Liver (tissue), 8 donors: ENCODE measurements at regions not wholly inside any gene's neighbourhood (a gene's known extent, or its start where the extent isn't known, plus 50 kb on each side); places are given as distances from the start of the nearest gene placed in this dataset.

Experiments
- DNase-seq: peaks from one replicate; pipeline ENCODE4 v3.0.0-alpha.2; 2017; ENCODE audit warnings: low spot score
- H3K27ac ChIP-seq, 2 donors: one replicate each; pipeline ENCODE4 v1.7.0; 2013; ENCODE audit warnings: inconsistent platforms in 2 of 2, low read length in 2 of 2, control low read depth in 1 of 2, low read depth in 1 of 2, mild to moderate bottlenecking in 1 of 2
- H3K27me3 ChIP-seq, 4 donors: one replicate each; pipeline versions ENCODE4 v1.6.1 to v1.7.0; 2013; ENCODE audit warnings: low read length in 3 of 4, inconsistent platforms in 1 of 4, mild to moderate bottlenecking in 1 of 4, moderate library complexity in 1 of 4; ENCODE audit not compliant: control insufficient read depth in 4 of 4, insufficient read depth in 4 of 4
- H3K36me3 ChIP-seq, 4 donors: one replicate each; pipeline versions ENCODE4 v1.6.1 to v1.7.0; 2013; ENCODE audit warnings: low read length in 3 of 4, mild to moderate bottlenecking in 3 of 4, low read depth in 1 of 4, moderate library complexity in 1 of 4; ENCODE audit not compliant: control insufficient read depth in 4 of 4, insufficient read depth in 3 of 4
- H3K4me1 ChIP-seq, 4 donors: one replicate each; pipeline versions ENCODE4 v1.6.1 to v1.7.0; 2013; ENCODE audit warnings: low read length in 3 of 4, mild to moderate bottlenecking in 3 of 4, moderate library complexity in 1 of 4; ENCODE audit not compliant: control insufficient read depth in 4 of 4, insufficient read depth in 4 of 4
- H3K4me3 ChIP-seq, 3 donors: one replicate each; pipeline versions ENCODE4 v1.6.1 to v1.7.0; 2013; ENCODE audit warnings: low read length in 3 of 3, control low read depth in 1 of 3, low read depth in 1 of 3, mild to moderate bottlenecking in 1 of 3
- H3K9ac ChIP-seq, 2 donors: one replicate each; pipeline ENCODE4 v1.7.0; 2013; ENCODE audit warnings: low read length in 2 of 2, mild to moderate bottlenecking in 2 of 2, moderate library complexity in 2 of 2, control low read depth in 1 of 2, low read depth in 1 of 2
- H3K9me3 ChIP-seq, 4 donors: one replicate each; pipeline versions ENCODE4 v1.6.1 to v1.7.0; 2013; ENCODE audit warnings: low read length in 3 of 4; ENCODE audit not compliant: control insufficient read depth in 4 of 4
- ATF3 ChIP-seq: IDR thresholded peaks from 2 replicates; pipeline ENCODE4 v1.6.1; 2016; ENCODE audit warnings: antibody characterized with exemption
- CTCF ChIP-seq: fragments of 150-350 bp; IDR thresholded peaks from 2 replicates; pipeline ENCODE4 v1.5.1; 2017; ENCODE audit warnings: improper control_type of control experiment, low read depth, low read length; ENCODE audit not compliant: missing input control
- EGR1 ChIP-seq, 2 donors: IDR thresholded peaks; 2 replicates each; pipeline ENCODE4 v1.6.1; 2016 to 2018; ENCODE audit warnings: antibody characterized with exemption in 2 of 2, low read depth in 2 of 2
- FOXA1 ChIP-seq: IDR thresholded peaks from 2 replicates; pipeline ENCODE4 v1.6.1; 2016; ENCODE audit warnings: antibody characterized with exemption
- FOXA2 ChIP-seq: IDR thresholded peaks from 2 replicates; pipeline ENCODE4 v1.6.1; 2016; ENCODE audit warnings: antibody characterized with exemption
- GABPA ChIP-seq, 2 donors: IDR thresholded peaks in 1 of 2; conservative IDR thresholded peaks in 1 of 2; 2 replicates each; pipeline ENCODE4 v1.6.1; 2016; ENCODE audit warnings: antibody characterized with exemption in 2 of 2, mild to moderate bottlenecking in 1 of 2, moderate library complexity in 1 of 2
- HNF4A ChIP-seq, 2 donors: conservative IDR thresholded peaks; 2 replicates each; pipeline ENCODE4 v1.6.1; 2016; ENCODE audit warnings: antibody characterized with exemption in 2 of 2, mild to moderate bottlenecking in 2 of 2
- HNF4G ChIP-seq: IDR thresholded peaks from 2 replicates; pipeline ENCODE4 v1.6.1; 2016; ENCODE audit warnings: antibody characterized with exemption
- JUND ChIP-seq, 2 donors: IDR thresholded peaks; 2 replicates each; pipeline ENCODE4 v1.6.1; 2016; ENCODE audit warnings: antibody characterized with exemption in 2 of 2
- MAX ChIP-seq: IDR thresholded peaks from 2 replicates; pipeline ENCODE4 v1.6.1; 2016; ENCODE audit warnings: antibody characterized with exemption
- NR2F2 ChIP-seq: IDR thresholded peaks from 2 replicates; pipeline ENCODE4 v1.6.1; 2016; ENCODE audit warnings: antibody characterized with exemption
- RAD21 ChIP-seq, 2 donors: IDR thresholded peaks; 2 replicates each; pipeline ENCODE4 v1.6.1; 2016; ENCODE audit warnings: antibody characterized with exemption in 2 of 2, mild to moderate bottlenecking in 2 of 2
- REST ChIP-seq: IDR thresholded peaks from 2 replicates; pipeline ENCODE4 v1.6.1; 2016; ENCODE audit warnings: antibody characterized with exemption, mild to moderate bottlenecking
- RXRA ChIP-seq, 2 donors: IDR thresholded peaks; 2 replicates each; pipeline ENCODE4 v1.6.1; 2017 to 2018; ENCODE audit warnings: antibody characterized with exemption in 2 of 2, mild to moderate bottlenecking in 1 of 2
- SP1 ChIP-seq: IDR thresholded peaks from 2 replicates; pipeline ENCODE4 v1.6.1; 2018; ENCODE audit warnings: antibody characterized with exemption, mild to moderate bottlenecking
- TAF1 ChIP-seq: conservative IDR thresholded peaks from 2 replicates; pipeline ENCODE4 v1.6.1; 2016; ENCODE audit warnings: antibody characterized with exemption, mild to moderate bottlenecking
- YY1 ChIP-seq: IDR thresholded peaks from 2 replicates; pipeline ENCODE4 v1.6.1; 2016; ENCODE audit warnings: antibody characterized with exemption, mild to moderate bottlenecking
- ZBTB33 ChIP-seq: IDR thresholded peaks from 2 replicates; pipeline ENCODE4 v1.6.1; 2016; ENCODE audit warnings: antibody characterized with exemption
- WGBS: extraction: QIAGEN DNeasy Blood & Tissue Kit; methylation state at CpG from one replicate; pipeline ENCODE4 v1.1.7; 2013; 5-methylcytosine and 5-hydroxymethylcytosine counted together
- donor health status: healthy.
- donor health status: healthy.
- donor health status: healthy.
- donor health status: healthy.
- donor health status: healthy.

DNA sequence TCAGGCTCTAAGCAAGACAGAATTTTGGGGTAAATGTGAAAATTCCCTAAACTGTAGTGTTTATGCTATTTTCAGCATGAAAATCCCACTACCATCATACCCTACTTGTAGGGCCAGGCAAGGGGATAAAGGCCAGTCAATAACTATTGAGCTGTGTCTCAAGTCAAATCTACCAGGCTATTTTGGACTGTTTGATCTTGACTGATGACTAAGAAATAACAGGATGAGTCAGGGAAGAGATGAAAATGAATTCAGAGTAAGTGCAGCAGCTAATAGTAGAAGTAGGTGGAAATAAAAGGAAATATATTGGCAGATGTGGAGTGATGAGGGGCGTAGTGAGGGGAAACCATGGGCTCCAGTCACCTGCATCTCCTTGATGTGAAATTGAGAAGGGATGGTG is 225.8 kb upstream of the PHYHIPL start (continued):
- TF ChIP-seq REST, result no peak
- no peak for TF ChIP-seq JUND (IDR thresholded peaks at IDR 0.05)
- TF ChIP-seq TAF1, result no peak
- TF ChIP-seq HNF4G, result no peak
- no peak for TF ChIP-seq ZBTB33

DNA sequence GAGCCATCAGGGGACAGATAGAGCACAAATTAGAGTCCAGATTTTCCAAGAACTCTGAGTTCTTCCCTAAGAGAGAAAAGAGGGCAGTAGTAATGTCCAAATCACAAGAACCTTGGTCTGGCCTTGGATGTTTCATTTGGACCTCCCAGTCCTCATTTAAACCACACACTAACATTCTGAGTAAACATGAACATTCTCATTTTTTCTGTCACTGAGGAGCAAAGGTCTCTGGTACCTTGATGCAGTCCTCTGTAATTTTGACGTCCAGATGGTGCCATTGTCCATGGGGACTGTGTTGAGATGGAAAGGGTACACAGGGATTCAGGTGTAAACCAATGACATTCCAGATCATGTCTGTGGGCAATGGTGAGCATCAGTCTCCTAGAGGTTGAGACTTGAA is 225.4 kb upstream of the PHYHIPL start:
- H3K9me3 ChIP-seq, result no peaks in the 10 kb centered on the region
- no peaks in the 10 kb centered on the region for H3K36me3 ChIP-seq
- DNase-seq, result no peak
- H3K4me3 ChIP-seq, result no peak overlapping the region
- no peak overlapping the region for H3K27ac ChIP-seq
- no peaks in the 10 kb centered on the region for H3K4me1 ChIP-seq
- H3K9ac ChIP-seq, result no peak overlapping the region
- TF ChIP-seq CTCF (no peak), ZBTB33 (no peak), GABPA (IDR thresholded peaks at IDR 0.05 in 1 of 2, conservative IDR thresholded peaks at IDR 0.05 in 1 of 2) (no peak), RXRA (IDR thresholded peaks at IDR 0.05) (no peak), HNF4G (no peak), HNF4A (conservative IDR thresholded peaks at IDR 0.05) (no peak), JUND (IDR thresholded peaks at IDR 0.05) (no peak), NR2F2 (no peak), MAX (no peak), REST (no peak), TAF1 (no peak), SP1 (no peak), RAD21 (IDR thresholded peaks at IDR 0.05) (no peak), ATF3 (no peak), FOXA1 (no peak), FOXA2 (no peak), YY1 (no peak), EGR1 (IDR thresholded peaks at IDR 0.05; ENCODE audit: low read depth in 2 of 2) (no peak)
- WGBS, result 23% methylated on average over 1 of the region's 1 CpG
- H3K27me3 ChIP-seq, result no peaks in the 10 kb centered on the region
